KMS-11 (cell line): ENCODE measurements at regions not wholly inside any gene's neighbourhood (a gene's known extent, or its start where the extent isn't known, plus 50 kb on each side); places are given as distances from the start of the nearest gene placed in this dataset.
"Not testable (repeated sequence)": the region's sequence is repeated elsewhere in the genome, so short reads cannot be mapped to it uniquely, and the experiment has no call there.

Experiments
- H2AFZ ChIP-seq: fragments of 200-600 bp; sonication (generic); 2 replicates; pipeline ENCODE4 v1.6.1; 2016; ENCODE audit warnings: antibody characterized with exemption, mixed run types, low read depth
- H3K27ac ChIP-seq: fragments of 200-600 bp; sonication (generic); 2 replicates; pipeline ENCODE4 v1.6.1; 2016; ENCODE audit warnings: mild to moderate bottlenecking, mixed run types
- H3K27me3 ChIP-seq: fragments of 200-600 bp; sonication (generic); 2 replicates; pipeline ENCODE4 v1.6.1; 2017; ENCODE audit warnings: mild to moderate bottlenecking, low read depth, mixed run types, moderate library complexity; ENCODE audit not compliant: insufficient read depth
- H3K36me3 ChIP-seq: fragments of 200-600 bp; sonication (generic); 2 replicates; pipeline ENCODE4 v1.6.1; 2017; ENCODE audit warnings: mild to moderate bottlenecking, mixed run types; ENCODE audit not compliant: insufficient read depth
- H3K4me1 ChIP-seq: fragments of 200-600 bp; sonication (generic); 2 replicates; pipeline ENCODE4 v1.6.1; 2016; ENCODE audit warnings: mild to moderate bottlenecking, low read depth, mixed run types; ENCODE audit not compliant: poor library complexity, severe bottlenecking
- H3K4me2 ChIP-seq: fragments of 200-600 bp; sonication (generic); 2 replicates; pipeline ENCODE4 v1.7.0; 2016; ENCODE audit warnings: mild to moderate bottlenecking, mixed run types
- H3K4me3 ChIP-seq: fragments of 200-600 bp; sonication (generic); IDR thresholded peaks from 2 replicates; pipeline ENCODE4 v1.6.1; 2017; ENCODE audit warnings: low read depth, low read length, mixed read lengths; ENCODE audit not compliant: insufficient read depth
- H3K79me2 ChIP-seq: fragments of 200-600 bp; sonication (generic); 2 replicates; pipeline ENCODE4 v1.6.1; 2016; ENCODE audit warnings: low read depth, mixed run types; ENCODE audit not compliant: insufficient read depth
- H3K9ac ChIP-seq: fragments of 200-600 bp; sonication (generic); 2 replicates; pipeline ENCODE4 v1.6.1; 2016; ENCODE audit warnings: mild to moderate bottlenecking, mixed run types
- H4K20me1 ChIP-seq: fragments of 200-600 bp; sonication (generic); 2 replicates; pipeline ENCODE4 v1.6.1; 2016; ENCODE audit warnings: mild to moderate bottlenecking, mixed run types; ENCODE audit not compliant: insufficient read depth

DNA sequence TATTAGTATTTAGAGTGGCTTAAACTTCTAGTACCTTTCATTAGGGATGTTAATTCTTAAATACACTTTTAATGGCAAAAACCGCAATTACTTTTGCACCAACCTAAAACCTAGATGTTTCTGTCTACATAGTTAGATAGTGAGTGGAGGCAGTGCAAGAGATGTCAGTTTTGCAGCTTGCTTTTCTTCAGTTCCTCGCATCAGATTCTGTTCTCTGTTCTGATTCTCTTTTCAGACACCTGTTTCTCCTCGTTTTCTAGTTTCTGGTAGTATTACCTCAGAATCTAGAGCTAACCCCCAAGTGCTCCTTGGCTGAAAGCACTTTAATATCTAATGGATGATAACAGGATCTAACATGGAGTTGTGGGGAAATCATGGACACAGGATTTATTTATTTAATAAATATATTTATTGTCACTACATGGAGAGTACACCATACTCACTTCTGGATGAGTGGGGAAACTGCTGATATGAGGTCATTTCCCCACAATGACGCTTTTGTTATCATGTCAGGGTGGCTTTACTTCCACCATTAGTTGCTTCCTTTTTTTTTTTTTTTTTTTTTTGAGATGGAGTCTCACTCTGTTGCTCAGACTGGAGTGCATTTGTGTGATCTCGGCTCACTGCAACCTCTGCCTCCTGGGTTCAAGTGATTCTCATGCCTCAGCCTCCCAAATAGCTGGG lies 184.4 kb downstream of the TP53TG3F start:
- not testable (repeated sequence) for H3K79me2 ChIP-seq, H3K36me3 ChIP-seq, H4K20me1 ChIP-seq, H3K27me3 ChIP-seq, H3K9ac ChIP-seq, H3K4me3 ChIP-seq, H2AFZ ChIP-seq
- peak overlapping the region; percentile 71 for H3K4me2 ChIP-seq
- peaks cover 32% of the 10 kb centered on the region for H3K4me1 ChIP-seq
- H3K27ac ChIP-seq: peak overlapping the region; percentile 68

DNA sequence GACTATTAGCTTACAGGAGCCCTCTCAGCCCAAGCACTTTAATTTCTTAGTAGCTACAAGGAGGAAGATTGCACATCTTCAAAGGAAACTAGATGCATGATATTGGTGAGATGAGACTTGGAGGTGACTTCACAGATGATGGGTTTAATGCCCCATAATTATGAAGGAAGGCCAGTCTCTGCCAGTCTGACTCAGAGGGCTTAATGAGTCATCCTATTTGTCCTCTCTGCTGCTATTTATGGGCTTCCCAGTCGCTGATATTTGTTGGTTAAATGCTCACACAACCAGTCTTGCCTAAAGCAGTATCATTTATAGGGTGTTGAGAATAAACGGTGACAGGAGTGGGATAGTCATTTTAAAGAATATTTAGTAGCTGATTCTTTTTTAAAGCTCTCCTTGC lies 187.0 kb downstream of the TP53TG3F start:
- H3K79me2 ChIP-seq, H3K4me3 ChIP-seq, H3K27ac ChIP-seq, H3K4me2 ChIP-seq, H3K9ac ChIP-seq, H4K20me1 ChIP-seq, H2AFZ ChIP-seq, H3K36me3 ChIP-seq, H3K27me3 ChIP-seq: not testable (repeated sequence)
- peaks cover 28% of the 10 kb centered on the region for H3K4me1 ChIP-seq

DNA sequence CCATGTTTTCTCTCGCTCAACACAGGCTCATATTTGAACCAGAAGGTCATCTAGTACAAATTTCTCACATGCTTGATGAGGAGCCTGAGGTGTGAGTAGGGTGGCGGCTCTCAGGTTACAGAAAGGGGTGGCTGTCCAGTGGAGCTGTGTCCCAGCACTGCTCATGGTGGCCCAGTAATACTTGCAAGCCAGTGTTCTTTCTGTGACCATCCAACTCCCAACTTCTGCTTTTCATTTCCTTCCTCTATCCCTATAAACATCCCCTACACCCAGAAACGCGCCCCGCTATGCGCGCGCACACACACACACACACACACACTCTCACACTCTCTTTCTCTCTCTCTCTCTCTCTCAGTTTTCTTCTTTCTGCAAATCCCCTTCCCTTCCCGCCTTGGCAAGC lies 196.3 kb downstream of the TP53TG3F start:
- H3K27me3 ChIP-seq, H3K36me3 ChIP-seq, H2AFZ ChIP-seq, H3K79me2 ChIP-seq, H3K4me1 ChIP-seq, H3K9ac ChIP-seq, H3K27ac ChIP-seq, H4K20me1 ChIP-seq, H3K4me3 ChIP-seq, H3K4me2 ChIP-seq: not testable (repeated sequence)

DNA sequence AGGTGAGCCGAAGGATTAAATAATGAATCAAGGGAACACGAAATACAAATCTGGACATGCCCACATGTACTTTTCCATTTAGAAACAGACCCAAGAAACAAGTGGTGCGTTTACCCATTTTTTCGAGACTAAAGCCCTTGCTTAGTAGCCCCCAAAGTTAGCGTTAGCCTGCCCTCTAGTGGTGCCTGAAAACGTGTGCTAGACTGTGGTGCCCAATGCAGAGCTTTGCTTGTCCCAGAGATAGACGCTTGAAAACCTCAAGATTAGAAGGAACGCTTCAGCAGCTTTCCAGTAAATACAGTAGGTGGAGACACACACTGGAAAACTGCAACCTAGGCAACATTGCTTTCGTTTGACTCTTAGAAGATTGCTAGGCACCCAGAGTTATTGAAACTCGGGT lies 197.0 kb downstream of the TP53TG3F start:
- H3K4me1 ChIP-seq, H3K79me2 ChIP-seq, H3K27ac ChIP-seq, H3K36me3 ChIP-seq, H3K9ac ChIP-seq, H2AFZ ChIP-seq, H3K4me3 ChIP-seq, H4K20me1 ChIP-seq, H3K27me3 ChIP-seq, H3K4me2 ChIP-seq: not testable (repeated sequence)

DNA sequence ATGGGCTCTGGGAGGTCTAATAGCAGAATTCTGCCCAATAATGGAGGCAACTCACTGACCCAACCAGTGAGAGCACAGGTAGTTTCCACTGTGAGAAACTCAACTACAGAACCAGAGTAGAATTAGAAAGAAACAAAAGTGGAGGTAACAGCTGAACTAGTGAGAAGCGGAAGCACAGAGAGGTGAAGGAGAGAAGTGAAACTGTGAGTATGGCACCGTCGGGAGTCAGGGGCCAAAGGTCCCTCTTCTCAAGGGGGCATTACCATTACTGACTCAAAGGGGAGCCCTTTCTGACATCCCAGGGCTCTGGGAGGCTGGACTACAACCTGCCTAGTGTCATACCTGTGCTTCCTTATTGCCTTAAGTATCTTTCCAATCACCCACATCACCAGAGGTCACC lies 198.3 kb downstream of the TP53TG3F start:
- H3K4me2 ChIP-seq, H2AFZ ChIP-seq, H3K27ac ChIP-seq, H3K4me1 ChIP-seq, H3K79me2 ChIP-seq, H3K9ac ChIP-seq, H4K20me1 ChIP-seq, H3K36me3 ChIP-seq, H3K27me3 ChIP-seq, H3K4me3 ChIP-seq: not testable (repeated sequence)

DNA sequence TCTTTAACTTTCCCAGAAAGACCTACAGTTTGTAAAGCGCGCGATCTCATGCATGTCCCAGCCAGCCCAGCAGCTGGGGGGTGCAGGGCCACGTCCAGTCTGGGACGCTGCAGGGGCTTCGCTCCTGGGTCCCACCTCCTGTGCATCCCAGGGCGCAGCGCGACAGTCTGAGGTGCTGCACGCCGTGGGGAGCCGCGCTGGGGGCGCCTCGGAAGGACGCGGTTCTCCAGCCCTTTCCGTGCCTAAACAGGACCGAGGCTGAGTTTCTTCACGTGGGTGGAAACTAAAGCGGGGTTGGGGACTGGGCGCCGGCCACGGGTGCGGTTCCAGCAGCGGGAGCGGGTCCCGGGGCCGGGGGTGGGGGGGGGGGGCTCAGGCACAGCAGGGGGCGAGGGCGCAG lies 221.4 kb downstream of the TP53TG3F start:
- H3K4me1 ChIP-seq, H3K27me3 ChIP-seq, H3K36me3 ChIP-seq, H3K4me2 ChIP-seq, H4K20me1 ChIP-seq, H2AFZ ChIP-seq, H3K27ac ChIP-seq, H3K9ac ChIP-seq, H3K79me2 ChIP-seq, H3K4me3 ChIP-seq: not testable (repeated sequence)

DNA sequence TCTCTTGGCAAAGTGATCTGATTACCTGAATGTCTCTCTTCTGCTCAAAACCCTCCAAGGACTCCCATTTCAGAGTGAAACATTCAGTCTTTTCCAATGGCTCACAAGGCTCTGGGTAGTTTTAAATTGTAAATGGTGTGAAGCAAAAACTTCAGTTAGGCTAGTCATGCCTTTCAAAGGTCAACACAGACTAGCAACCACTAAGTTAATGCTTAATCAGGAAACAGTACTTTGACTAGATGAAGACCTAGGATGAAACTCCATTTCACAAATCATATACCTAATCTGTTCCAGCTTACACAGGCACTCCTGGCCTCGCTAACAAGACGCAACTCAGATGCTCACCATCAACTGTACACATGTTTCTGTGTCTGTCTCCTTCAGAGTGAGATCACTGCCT lies 240.9 kb downstream of the TP53TG3F start:
- not testable (repeated sequence) for H3K9ac ChIP-seq, H3K4me2 ChIP-seq, H3K27ac ChIP-seq, H3K27me3 ChIP-seq, H3K4me1 ChIP-seq, H3K79me2 ChIP-seq, H3K36me3 ChIP-seq, H3K4me3 ChIP-seq, H2AFZ ChIP-seq, H4K20me1 ChIP-seq

DNA sequence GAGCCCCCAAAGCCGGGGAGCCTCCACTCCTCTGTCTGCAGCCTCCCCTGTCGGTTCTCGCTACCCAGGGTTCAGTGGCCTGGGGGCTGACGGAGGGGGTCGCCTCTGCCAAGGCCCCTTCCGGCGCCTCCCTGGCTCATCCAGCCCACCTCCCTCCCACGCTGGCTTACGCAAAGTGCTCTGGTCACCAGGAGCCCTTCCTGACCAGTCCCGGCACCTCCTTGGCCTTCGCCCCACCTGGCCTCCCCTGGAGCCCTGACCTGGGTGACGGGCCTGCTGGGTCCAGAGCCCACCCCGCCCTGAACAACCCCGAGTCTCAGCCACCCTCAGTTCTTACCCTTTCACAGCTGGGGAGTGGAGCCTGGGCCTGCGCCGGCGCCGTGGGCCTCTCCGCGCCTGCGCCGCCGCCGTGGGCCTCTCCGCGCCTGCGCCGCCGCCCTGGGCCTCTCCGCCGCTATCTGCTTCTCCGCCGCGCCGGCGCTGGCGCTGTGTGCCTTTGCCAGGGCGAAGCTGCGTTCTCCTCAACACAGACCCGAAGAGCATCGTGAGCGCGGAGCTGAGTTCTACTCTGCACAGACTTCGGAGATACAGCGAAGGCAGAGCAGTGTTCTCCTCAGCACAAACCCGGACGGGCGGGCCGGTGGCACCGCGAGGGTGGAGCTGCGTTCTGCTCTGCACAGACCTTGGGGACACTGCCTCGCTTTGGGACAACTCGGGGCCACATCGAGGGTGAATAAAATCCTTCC lies 247.6 kb downstream of the TP53TG3F start:
- H3K27me3 ChIP-seq, H2AFZ ChIP-seq, H3K79me2 ChIP-seq, H4K20me1 ChIP-seq, H3K4me1 ChIP-seq, H3K9ac ChIP-seq, H3K27ac ChIP-seq, H3K4me2 ChIP-seq, H3K36me3 ChIP-seq, H3K4me3 ChIP-seq: not testable (repeated sequence)

DNA sequence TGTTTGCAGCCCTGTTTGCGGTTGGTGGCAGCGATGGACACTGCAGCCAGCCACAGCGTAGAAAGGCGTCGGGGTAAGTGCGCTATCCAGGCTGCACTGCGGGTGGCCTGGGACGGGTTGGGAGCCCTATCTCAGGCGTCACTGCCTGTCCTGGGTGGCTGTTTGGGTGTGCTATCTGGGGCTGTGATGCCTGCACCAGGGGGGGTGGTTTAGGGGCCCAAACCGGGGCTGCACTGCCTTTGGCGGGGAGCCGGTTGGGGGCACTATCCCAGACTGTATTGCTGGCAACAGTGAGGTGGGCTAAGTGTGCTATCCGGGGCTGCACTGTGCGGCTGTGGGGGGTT lies 248.2 kb downstream of the TP53TG3F start:
- H2AFZ ChIP-seq, H3K79me2 ChIP-seq, H3K4me1 ChIP-seq, H3K27ac ChIP-seq, H3K27me3 ChIP-seq, H3K9ac ChIP-seq, H3K4me3 ChIP-seq, H3K36me3 ChIP-seq, H4K20me1 ChIP-seq, H3K4me2 ChIP-seq: not testable (repeated sequence)

DNA sequence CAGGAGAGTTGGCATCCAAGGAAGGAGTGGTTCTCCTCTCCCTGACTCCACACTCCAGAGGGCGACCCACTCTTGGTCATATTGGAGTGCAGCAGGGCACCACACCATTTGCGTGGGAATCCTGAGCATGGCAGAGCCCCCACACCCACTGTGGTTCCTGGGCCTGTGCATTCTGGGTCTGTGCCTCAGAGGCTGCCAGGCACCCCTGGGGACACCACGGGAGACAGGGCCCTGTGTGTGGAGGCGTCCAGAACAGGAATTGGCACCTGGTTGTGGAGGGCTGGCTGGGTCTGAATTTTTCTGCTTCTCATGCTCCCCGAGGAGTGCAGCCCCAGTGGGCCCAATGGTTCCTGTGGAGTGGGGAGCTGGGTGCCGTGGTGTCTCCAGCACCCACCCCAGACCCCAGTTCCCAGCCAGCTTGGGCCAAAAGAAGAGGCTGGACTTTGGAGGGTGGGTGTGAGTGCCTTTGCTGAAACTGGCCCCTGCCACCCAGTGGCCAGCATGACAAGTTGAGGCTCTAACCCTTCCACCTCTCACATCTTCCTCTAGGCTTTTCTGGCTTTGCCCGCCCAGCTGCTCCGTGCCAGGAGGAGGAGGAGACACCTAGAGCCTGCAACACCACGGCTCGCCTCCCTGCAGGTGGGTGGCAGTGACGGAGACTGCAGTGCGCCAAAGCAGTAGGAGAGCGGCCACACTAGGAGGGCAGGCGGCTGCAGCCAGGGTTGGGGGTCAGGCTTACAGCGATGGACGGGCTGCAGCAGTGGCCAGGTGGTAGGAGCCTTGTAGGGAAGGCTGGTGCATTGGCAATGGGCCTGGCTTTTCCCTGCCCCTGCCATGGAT lies 250.7 kb downstream of the TP53TG3F start:
- not testable (repeated sequence) for H4K20me1 ChIP-seq, H3K79me2 ChIP-seq, H3K4me1 ChIP-seq, H3K4me2 ChIP-seq, H3K36me3 ChIP-seq, H3K27ac ChIP-seq, H3K4me3 ChIP-seq, H2AFZ ChIP-seq, H3K9ac ChIP-seq, H3K27me3 ChIP-seq
